GM18873 (cell line): ENCODE measurements at regions not wholly inside any gene's neighbourhood (a gene's known extent, or its start where the extent isn't known, plus 50 kb on each side); places are given as distances from the start of the nearest gene placed in this dataset.

ENCODE experiments used
- ATAC-seq: cut with Tn5 transposase; IDR thresholded peaks from one replicate; pipeline ENCODE4 v1.9.1; 2021; ENCODE audit warnings: mild to moderate bottlenecking, moderate library complexity, moderate number of reproducible peaks; ENCODE audit not compliant: unreplicated experiment, low FRiP score

GRCh38 chr18:44258086-44258485, 422.6 kb upstream of the SETBP1 start:
- no peak for ATAC-seq

GRCh38 chr18:44258576-44258975, 422.1 kb upstream of the SETBP1 start:
- ATAC-seq, result no peak

DNA sequence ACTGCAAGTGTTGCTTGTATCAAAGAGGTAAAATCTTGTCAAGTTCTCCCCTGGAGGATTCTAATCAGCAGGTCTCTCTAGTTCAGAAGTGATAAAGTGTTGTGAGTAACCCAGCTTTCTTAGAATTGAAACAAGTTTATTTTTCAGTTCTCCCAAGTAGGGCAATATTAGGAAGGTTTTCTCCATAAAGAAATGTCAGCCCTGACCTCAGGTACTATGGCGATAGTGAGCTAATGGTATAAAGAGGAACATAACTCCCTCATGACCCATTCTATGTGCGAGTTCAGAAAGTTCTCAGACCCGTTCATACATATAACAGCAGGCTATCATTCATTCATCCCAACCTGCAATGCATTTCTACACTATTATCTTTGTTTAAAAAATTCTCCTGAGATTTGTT, 421.1 kb upstream of the SETBP1 start:
- no peak for ATAC-seq

GRCh38 chr18:44265437-44265836, 415.3 kb upstream of the SETBP1 start:
- no peak for ATAC-seq

DNA sequence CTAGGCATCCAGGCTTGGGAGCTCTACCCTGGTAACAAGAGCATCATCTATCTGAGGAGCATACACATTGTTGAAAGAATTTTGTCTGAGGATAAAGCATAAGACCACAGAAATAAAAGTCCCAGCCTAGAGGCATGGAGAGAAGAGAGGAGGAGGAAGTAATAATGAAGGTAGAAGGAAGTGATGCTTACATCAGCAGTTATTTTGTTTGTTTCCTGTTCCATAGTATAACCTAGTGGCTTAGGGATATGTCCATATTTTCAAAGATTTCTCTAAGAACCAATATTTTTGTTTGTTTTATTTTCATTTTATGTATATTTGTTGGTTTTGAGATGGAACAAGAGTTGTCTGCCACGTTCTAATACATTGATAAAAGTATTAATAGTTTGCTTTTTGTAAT, 407.4 kb upstream of the SETBP1 start:
- no peak for ATAC-seq

DNA sequence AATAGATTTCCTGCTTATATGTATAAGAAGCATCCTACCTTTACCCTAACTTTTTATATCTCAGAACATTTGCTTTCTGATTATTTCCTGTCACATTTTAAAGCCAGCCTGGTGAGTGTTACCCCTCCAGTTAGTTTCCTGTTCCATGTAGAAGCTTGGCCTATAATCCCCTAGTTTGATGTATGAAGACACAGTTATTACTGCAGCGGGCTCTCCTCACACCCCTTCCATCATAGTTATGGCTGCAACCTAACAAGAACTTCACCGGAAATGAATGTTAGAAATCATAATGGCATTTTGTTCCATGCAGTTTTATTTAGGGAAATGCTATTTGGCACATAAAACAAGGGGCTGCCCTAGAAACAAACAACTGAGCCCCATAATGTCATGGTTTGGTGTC, 400.2 kb upstream of the SETBP1 start:
- ATAC-seq, result no peak

DNA sequence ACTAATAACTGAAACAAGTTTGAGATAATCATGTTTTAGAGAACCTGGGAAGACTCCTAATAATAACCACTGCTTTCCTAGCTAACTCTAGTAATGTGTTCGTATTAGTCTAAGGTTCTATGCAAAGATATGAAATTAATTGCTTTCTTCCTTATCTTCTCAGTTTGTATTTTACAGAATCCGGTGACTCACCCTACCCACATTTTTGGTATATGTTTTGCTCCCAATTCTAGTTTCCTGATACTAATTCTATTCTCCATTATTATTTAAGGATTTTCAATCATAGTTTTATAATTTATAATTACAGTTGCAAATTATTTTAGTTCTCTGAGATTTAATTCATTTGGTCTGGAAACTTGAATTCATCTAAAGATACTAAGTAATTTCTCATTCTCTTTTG, 394.6 kb upstream of the SETBP1 start:
- no peak for ATAC-seq

DNA sequence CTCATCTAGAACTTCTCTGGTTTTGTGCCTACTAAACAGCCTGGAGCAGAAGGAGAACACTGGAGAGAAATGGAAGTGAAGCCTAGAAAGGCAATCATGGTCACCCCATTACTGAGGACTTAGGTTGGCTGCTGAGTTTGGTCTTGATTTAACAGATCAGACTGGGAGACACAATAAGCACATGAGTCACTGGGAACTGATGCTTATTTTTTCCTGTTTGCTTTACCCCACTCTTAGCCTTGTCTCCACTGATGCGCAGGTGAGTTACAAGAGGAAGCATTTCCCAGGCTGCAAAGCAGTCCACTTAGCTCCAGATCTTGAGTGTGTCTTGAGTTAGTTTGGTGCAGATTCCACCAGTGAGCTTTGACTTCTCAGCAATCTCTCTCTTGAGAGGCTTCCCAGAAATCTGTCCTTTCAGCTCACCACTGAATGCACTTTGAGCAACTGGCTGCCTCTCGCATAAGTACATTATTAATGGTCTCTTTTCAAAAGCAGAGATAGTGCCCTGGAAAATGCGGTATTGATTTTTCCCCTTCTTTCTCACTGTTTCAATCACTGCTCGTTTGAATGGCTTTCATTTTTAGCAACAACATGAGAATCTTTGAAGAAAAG, 390.2 kb upstream of the SETBP1 start:
- ATAC-seq, result no peak

DNA sequence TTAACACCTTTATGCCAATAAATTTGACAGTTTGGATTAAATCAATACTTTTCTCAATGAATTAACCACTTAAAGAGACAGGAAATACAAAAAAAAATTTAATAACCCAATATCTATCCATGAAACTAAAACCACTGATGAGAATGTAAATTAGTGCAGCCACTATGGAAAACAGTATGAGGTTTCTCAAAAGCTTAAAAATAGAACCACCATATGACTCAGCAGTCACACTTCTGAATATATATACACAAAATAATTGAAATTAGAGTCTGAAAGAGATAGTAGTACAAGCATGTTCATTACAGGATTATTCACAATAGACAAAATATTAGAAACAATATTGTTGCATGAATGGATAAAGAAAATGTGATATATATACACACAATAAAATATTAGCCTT, 382.1 kb upstream of the SETBP1 start:
- ATAC-seq, result no peak

GRCh38 chr18:44309185-44309584, 371.5 kb upstream of the SETBP1 start:
- ATAC-seq, result no peak

DNA sequence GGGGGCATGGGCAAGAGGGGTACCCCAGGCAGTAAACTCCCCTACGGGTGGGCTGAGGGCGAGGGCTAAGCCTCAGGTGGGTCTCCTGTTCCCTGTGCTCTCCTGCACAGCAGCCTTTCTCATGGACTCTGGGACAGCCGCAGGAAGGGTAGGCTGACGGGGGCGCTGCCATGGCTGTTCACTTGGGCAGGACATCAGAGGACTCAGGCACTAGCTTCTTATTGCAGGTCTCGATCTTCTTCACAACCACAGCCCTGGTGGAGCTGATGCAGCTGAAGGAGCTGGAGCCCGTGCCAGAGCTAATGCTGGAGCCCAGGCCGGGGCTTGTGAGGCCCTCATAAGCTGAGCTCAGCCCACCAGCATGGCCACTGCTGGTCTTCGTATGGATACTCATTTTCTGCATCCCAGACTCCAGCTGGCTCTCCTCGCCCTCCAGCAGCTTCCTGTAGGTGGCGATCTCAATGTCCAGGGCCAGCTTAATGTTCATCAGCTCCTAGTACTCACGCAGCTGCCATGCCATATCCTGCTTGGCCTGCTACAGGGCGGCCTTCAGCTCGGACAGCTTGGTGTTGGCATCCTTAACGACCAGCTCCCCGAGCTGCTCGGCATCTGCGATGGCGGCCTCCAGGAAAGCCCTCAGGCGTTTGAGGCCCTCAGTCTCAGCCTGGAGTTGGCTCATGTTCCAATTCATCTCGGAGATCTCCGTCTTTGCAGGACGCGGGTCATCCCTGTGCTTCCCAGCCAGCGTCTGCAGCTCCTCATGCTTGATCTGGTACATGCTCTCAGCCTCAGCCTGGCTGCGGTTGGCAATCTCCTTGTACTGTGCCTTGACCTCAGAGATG, 359.8 kb upstream of the SETBP1 start:
- no peak for ATAC-seq

GRCh38 chr18:44321868-44322590, 358.7 kb upstream of the SETBP1 start:
- ATAC-seq, result no peak

GRCh38 chr18:44323125-44323524, 357.6 kb upstream of the SETBP1 start:
- no peak for ATAC-seq

GRCh38 chr18:44324361-44324760, 356.3 kb upstream of the SETBP1 start:
- ATAC-seq, result no peak

DNA sequence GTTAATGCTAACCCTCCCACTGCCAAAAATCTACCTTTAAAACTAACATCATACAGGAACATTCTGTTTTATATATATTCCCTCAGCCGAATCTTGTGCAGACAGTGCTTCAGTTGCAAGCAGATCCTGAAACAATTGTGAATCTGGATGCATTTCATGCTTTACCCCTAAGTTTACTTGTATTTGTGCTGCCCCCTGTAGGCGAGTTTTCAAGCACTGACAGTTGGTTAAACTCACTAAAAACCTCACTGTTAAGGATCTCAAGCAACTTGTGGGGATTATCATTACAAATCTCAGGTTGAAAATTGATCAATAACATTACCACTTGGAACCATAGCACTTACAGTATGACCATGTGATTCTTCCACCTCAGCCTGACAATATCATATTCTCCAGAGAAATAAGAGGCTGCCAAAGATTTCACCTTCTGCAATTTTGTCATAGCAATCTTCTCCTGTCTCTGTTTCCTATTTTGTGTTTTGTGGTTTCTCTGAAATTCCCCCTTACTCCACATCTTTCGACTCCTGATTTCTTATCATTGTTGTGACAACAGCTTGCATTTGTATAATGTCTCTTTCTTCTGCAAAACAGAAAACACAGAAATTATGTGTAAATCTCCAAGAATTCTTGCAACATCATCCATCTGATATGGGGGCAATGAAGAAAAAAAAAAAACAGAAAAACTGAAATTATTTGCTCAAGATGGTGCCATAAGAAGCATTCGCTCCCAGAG, 354.6 kb upstream of the SETBP1 start:
- ATAC-seq, result no peak

- no peak for ATAC-seq
Measured at GRCh38 chr18:44331656-44332570, 348.8 kb upstream of the SETBP1 start.

- ATAC-seq, result no peak
Measured at GRCh38 chr18:44341759-44342158, 338.9 kb upstream of the SETBP1 start.

- ATAC-seq, result no peak
Measured at GRCh38 chr18:44342162-44342561, 338.5 kb upstream of the SETBP1 start.

DNA sequence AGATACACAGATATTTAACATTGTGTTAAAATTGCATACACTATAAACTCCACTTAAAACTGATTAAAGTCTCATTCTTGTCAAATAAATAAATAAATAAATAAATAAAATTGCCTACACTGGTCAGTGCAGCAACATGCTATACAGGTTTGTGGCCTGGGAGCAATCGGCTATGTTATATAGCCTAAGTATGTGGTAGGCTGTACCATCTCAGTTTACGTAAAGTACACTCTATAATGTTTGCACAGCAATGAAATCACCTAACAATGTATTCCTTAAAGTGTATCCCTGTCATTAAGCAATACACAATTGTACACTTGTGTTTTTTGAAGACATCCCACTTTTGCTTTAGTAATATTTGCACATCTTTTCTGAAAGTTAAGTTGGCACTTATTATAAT, 337.7 kb upstream of the SETBP1 start:
- ATAC-seq, result no peak

- no peak for ATAC-seq
Measured at GRCh38 chr18:44343570-44343969, 337.1 kb upstream of the SETBP1 start.
